ENCODE measurements at regions not wholly inside any gene's neighbourhood (a gene's known extent, or its start where the extent isn't known, plus 50 kb on each side); places are given as distances from the start of the nearest gene placed in this dataset.

DNA sequence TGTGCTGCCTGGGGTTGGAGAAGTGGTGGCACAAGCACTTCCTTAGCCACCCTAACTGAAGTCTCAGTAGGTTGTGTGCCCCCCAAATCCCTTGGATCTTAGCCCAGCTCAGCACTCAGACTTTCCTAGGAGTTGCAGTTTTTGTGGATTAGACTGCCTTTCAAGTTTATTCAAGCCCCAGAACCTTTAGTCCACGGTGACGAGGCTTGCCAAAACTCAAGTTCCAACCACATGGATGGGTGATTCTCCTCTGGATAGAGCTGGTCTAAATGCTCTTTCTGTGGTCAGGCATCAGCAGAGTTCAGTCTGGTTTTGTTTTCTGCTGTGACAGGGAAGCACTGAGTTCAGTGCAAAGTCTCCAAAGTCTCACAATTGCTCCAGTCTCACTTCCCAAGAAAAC, 2858.7 kb downstream of the PCDH9 start:
- no peak overlapping the region for H3K27ac Mint-ChIP-seq
- no peaks in the 10 kb centered on the region for H3K36me3 Mint-ChIP-seq
- H3K4me1 Mint-ChIP-seq (ENCODE audit: low read depth), result no peaks in the 10 kb centered on the region
- H3K4me3 Mint-ChIP-seq, result no peak overlapping the region
- no peaks in the 10 kb centered on the region for H3K27me3 Mint-ChIP-seq
- peaks cover 4% of the 10 kb centered on the region for H3K9me3 Mint-ChIP-seq (ENCODE audit: low read depth)

DNA sequence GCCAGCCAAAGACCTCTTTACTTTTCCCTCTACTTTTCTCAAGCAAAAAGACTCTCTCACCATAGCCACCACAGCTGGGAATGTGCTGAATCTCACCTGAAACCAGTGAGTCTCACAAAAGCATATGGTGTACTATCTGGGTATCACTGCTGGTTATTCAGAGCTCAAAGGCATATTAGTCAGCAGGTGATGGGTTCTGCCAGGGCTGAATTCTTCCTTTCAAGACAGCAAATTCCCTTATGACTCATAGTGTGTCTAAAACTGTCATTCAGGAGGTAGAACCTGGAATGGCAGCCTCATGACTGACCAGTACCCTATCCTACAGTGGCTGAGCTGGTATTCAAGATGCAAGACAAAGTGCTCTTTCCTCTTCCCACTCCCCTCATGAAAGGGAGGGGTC, 2859.1 kb downstream of the PCDH9 start:
- Mint-ChIP-seq H3K9me3 (ENCODE audit: low read depth) (peaks cover 4% of the 10 kb centered on the region), H3K27ac (no peak overlapping the region), H3K4me3 (no peak overlapping the region), H3K4me1 (ENCODE audit: low read depth) (no peaks in the 10 kb centered on the region), H3K36me3 (no peaks in the 10 kb centered on the region), H3K27me3 (no peaks in the 10 kb centered on the region)

DNA sequence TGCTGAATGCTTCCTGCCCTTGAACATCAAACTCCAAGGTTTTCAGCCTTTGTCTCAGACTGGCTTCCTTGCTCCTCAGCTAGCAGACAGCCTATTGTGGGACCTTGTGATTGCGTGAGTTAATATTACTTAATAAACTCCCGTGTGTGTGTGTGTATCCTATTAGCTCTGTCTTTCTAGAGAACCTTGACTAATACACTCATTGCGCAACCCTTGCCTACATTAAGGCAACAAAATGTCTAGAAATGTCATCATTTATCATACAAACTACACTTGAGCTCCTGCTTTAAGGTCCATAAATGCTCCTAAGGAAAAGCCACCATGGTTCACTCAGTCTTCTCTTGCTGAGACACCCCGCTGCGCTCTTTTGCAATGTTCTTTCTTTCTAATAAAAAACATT, 2861.0 kb downstream of the PCDH9 start:
- no peaks in the 10 kb centered on the region for H3K36me3 Mint-ChIP-seq
- H3K27me3 Mint-ChIP-seq, result no peaks in the 10 kb centered on the region
- no peaks in the 10 kb centered on the region for H3K4me1 Mint-ChIP-seq (ENCODE audit: low read depth)
- no peak overlapping the region for H3K27ac Mint-ChIP-seq
- no peak overlapping the region for H3K4me3 Mint-ChIP-seq
- H3K9me3 Mint-ChIP-seq (ENCODE audit: low read depth), result peaks cover 4% of the 10 kb centered on the region

DNA sequence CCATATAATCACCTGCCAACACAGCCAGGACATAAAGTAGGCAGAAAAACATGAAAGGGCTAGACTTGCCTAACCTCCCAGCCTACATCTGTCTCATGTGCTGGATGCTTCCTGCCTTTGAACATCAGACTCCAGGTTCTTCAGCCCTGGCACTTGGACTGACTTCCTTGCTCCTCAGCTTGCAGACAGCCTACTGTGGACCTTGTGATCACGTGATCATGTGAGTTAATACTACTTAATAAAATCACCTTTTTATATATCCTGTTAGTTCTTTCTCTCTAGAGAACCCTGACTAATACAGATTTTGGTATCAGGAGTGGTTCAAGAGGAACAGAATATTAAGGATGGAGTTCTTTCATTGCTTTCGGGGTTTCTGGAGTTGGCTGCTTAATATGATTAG, 2867.6 kb downstream of the PCDH9 start:
- no peaks in the 10 kb centered on the region for H3K4me1 Mint-ChIP-seq (ENCODE audit: low read depth)
- H3K27me3 Mint-ChIP-seq, result no peaks in the 10 kb centered on the region
- no peak overlapping the region for H3K4me3 Mint-ChIP-seq
- H3K9me3 Mint-ChIP-seq (ENCODE audit: low read depth), result no peaks in the 10 kb centered on the region
- H3K27ac Mint-ChIP-seq, result no peak overlapping the region
- no peaks in the 10 kb centered on the region for H3K36me3 Mint-ChIP-seq

DNA sequence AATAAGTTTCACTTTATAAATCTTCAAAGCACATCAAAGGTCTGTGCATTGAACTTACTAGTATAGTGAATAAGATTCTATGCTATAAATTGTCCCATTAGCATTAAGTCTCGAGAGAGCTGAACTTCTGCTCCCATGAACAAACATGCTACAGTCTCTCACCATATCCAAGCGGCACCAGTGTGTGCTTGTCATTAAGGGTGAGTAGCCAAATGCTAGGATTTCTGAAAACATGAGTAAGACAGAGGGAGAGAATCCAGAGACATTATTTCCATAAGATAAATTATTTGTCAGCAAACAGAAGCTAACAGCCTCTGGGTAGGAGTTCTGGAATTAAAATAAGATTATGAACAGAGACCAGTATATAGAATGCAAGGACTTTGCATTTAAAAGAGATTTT, 2882.5 kb downstream of the PCDH9 start:
- Mint-ChIP-seq H3K9me3 (ENCODE audit: low read depth) (peaks cover 20% of the 10 kb centered on the region), H3K4me3 (no peak overlapping the region), H3K4me1 (ENCODE audit: low read depth) (no peaks in the 10 kb centered on the region), H3K27ac (no peak overlapping the region), H3K36me3 (no peaks in the 10 kb centered on the region), H3K27me3 (no peaks in the 10 kb centered on the region)

DNA sequence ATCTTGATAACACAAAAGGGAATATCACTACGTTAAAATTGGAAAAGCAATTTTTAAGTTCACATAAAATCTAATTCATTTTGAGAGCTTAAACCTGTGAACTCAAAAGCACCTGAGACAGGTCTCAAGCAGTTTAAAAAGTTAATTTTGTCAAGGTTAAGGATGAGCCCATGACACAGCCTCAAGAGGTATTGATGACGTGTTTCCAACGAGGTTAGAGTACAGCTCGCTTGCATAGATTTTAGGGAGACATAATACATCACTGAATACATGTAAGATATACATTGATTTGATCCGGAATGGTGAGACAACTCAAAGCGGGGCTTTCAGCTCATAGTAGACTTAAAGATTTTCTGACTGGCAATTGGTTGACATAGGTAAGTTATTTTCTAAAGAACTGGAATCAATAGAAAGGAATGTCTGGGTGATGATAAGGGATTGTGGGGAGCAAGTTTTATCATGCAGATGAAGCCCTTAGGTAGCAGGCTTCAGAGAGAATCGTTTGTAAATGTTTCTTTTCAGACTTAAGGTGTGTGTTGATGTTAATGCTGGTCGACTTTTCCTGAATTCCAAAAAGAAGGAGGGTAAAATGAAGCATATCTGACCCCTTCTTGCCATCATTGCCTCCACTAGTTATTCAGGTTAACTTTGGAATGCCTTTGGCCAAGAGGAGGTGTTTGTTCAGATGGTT, 2890.6 kb downstream of the PCDH9 start:
- H3K9me3 Mint-ChIP-seq (ENCODE audit: low read depth), result peaks cover 15% of the 10 kb centered on the region

DNA sequence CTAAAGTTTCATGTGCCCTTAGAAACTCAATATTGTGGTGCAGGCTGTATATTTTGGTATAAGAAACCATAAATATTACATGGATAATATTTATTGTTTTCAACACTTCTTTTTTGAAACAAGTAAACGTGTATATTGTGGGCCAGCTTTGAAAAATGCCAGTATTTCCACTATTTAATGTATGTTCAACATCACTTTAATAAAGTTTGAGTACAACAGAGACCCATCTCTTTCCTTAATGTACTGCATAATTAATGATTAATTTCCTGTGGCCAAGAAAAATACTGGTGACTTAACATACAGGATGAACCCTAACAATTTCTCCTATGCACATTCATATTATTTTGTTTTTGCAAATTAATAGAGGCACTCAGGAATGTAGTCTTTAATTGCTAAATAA, 2891.5 kb downstream of the PCDH9 start:
- no peaks in the 10 kb centered on the region for H3K4me1 Mint-ChIP-seq (ENCODE audit: low read depth)
- H3K27ac Mint-ChIP-seq, result no peak overlapping the region
- no peaks in the 10 kb centered on the region for H3K27me3 Mint-ChIP-seq
- no peaks in the 10 kb centered on the region for H3K36me3 Mint-ChIP-seq
- no peak overlapping the region for H3K4me3 Mint-ChIP-seq
- H3K9me3 Mint-ChIP-seq (ENCODE audit: low read depth), result peaks cover 15% of the 10 kb centered on the region

More for the DNA sequence above, 2890.6 kb downstream of the PCDH9 start:
- no peaks in the 10 kb centered on the region for H3K36me3 Mint-ChIP-seq
- no peak overlapping the region for H3K4me3 Mint-ChIP-seq
- H3K4me1 Mint-ChIP-seq (ENCODE audit: low read depth), result no peaks in the 10 kb centered on the region
- H3K27me3 Mint-ChIP-seq, result no peaks in the 10 kb centered on the region
- H3K27ac Mint-ChIP-seq, result no peak overlapping the region

DNA sequence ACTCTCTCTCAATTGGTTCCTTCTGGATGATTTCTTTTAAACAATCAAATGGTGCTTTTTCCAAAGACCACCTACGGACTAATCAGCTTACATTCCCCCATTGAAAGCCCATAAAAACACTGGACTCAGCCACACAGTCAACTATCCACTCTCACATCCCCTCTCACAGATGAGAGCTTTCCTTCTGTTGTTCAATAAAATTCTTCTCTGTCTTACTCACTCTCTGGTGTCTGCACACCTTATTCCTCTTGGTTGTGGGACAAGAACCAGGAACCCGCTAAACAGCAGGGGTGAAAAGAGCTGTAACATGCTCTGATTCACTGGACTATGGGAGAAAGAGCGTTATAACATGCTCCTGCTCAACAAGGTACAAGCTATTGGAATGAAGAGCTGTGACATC, 2896.2 kb downstream of the PCDH9 start:
- Mint-ChIP-seq H3K4me3 (no peak overlapping the region), H3K27ac (no peak overlapping the region), H3K36me3 (no peaks in the 10 kb centered on the region), H3K4me1 (ENCODE audit: low read depth) (no peaks in the 10 kb centered on the region), H3K9me3 (ENCODE audit: low read depth) (peaks cover 4% of the 10 kb centered on the region), H3K27me3 (no peaks in the 10 kb centered on the region)

DNA sequence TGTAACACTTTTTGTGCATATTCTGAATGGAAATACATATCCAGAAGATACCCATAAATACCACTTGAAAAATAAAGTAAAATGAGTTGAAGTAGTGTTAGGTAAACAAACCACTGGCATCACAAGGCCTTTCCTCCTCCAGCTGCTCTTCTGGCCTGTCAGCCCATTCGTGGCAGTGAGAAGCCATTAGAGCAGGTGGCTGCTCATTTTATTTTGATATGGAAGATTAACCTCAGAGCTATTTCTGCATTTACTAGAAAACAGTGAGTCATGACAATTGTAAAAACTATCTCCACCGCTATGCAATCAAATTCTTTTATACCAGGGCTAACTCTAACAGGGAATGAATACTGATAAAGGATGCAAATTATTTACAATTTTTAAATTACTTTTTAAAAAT, 2898.1 kb downstream of the PCDH9 start:
- H3K27ac Mint-ChIP-seq, result no peak overlapping the region
- H3K4me3 Mint-ChIP-seq, result no peak overlapping the region
- no peaks in the 10 kb centered on the region for H3K36me3 Mint-ChIP-seq
- H3K27me3 Mint-ChIP-seq, result no peaks in the 10 kb centered on the region
- H3K4me1 Mint-ChIP-seq (ENCODE audit: low read depth), result no peaks in the 10 kb centered on the region
- peaks cover 11% of the 10 kb centered on the region for H3K9me3 Mint-ChIP-seq (ENCODE audit: low read depth)

DNA sequence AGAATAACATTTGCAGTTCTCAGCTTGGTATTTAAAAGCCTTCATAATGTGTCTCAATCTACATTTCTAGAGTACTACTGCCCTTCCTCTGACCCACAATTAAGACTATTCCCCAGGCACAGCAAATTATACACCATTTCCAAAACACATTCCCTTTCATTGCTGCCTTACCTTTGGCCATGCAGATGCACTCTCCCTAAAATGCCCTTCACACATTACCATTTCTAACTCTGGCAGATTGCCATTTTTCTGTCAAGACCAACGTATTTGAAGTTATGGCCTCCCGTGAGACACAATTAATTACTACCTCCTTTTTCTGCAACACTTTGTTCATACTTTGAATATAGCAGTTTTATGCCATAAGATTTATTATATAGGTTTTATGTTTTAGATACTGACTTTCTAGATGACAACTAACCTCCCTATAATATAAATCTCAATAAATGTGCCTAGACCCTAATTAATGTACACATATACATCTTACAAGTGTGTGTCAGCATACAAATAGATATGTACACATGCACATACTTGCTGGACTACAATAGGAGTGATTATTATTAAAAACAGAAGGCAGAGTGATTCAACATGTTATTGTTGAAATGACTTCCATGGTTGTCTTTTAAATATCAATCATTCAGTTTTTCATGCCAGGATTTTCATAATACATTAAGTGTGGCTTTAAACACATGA, 2902.5 kb downstream of the PCDH9 start:
- no peaks in the 10 kb centered on the region for H3K27me3 Mint-ChIP-seq
- no peak overlapping the region for H3K27ac Mint-ChIP-seq
- no peaks in the 10 kb centered on the region for H3K36me3 Mint-ChIP-seq
- H3K9me3 Mint-ChIP-seq (ENCODE audit: low read depth), result peaks cover 14% of the 10 kb centered on the region
- H3K4me3 Mint-ChIP-seq, result no peak overlapping the region
- no peaks in the 10 kb centered on the region for H3K4me1 Mint-ChIP-seq (ENCODE audit: low read depth)

DNA sequence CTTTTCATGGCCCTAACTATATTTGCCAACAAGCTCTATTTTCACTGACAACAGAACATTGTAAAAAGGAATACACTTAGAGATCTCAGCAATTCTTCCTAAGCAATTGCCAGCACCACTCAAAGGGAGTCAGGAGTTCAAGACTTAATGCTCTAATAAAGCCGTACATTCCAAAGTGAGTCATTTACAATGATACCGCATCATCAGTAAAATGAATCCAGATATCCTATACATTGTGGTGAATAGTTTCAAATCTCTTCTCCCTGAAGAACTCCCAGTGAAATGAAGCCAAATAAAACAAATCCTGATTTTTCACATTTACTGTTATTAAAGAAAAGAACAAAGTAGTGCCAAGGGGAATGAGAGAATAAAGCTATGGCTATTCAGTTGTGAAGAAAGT, 2898.7 kb upstream of the PCDH20 start:
- H3K36me3 Mint-ChIP-seq, result no peaks in the 10 kb centered on the region
- peaks cover 6% of the 10 kb centered on the region for H3K9me3 Mint-ChIP-seq (ENCODE audit: low read depth)
- no peak overlapping the region for H3K4me3 Mint-ChIP-seq
- no peaks in the 10 kb centered on the region for H3K27me3 Mint-ChIP-seq
- no peak overlapping the region for H3K27ac Mint-ChIP-seq
- H3K4me1 Mint-ChIP-seq (ENCODE audit: low read depth), result no peaks in the 10 kb centered on the region

DNA sequence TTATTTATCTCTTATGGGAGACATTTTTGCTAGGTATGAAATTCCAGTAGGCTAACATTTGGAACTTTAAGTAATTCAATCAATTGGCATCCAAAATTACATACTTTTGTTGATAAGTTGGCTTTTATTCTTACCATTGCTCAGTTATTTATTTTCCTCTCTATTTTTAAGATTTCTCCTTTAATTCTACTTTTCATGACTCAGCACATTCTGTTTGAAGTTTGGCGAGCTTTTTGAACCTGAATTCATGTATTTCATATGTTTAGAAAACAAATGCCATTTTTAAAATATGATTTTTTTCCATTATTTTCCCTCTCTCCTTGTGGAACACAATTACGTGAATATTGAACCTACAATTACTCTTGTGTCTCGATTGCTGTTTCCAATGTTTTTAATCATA, 2896.3 kb upstream of the PCDH20 start:
- H3K4me1 Mint-ChIP-seq (ENCODE audit: low read depth), result no peaks in the 10 kb centered on the region

DNA sequence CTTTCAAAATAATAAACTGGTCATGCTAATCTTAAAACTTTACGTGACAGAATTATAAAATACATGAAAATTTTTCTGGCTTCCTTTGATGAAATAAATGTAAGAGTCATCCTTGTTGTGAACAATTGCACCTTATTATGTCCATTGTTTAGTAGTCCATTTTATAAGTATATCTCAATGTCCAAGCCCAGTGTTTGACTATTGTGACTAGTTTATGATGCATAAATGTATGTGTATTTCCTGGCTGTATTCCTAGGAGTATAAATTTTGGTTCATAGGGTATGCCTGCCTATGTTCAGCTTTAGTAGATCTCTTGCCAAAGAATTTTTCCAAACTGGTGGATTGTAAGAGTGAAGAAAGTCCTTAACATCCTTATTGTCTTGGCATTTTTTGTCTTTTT, 2895.5 kb upstream of the PCDH20 start:
- peaks cover 6% of the 10 kb centered on the region for H3K9me3 Mint-ChIP-seq (ENCODE audit: low read depth)

More for the DNA sequence above, 2896.3 kb upstream of the PCDH20 start:
- Mint-ChIP-seq H3K4me3 (no peak overlapping the region), H3K27ac (no peak overlapping the region), H3K9me3 (ENCODE audit: low read depth) (peaks cover 10% of the 10 kb centered on the region), H3K36me3 (no peaks in the 10 kb centered on the region), H3K27me3 (no peaks in the 10 kb centered on the region)

DNA sequence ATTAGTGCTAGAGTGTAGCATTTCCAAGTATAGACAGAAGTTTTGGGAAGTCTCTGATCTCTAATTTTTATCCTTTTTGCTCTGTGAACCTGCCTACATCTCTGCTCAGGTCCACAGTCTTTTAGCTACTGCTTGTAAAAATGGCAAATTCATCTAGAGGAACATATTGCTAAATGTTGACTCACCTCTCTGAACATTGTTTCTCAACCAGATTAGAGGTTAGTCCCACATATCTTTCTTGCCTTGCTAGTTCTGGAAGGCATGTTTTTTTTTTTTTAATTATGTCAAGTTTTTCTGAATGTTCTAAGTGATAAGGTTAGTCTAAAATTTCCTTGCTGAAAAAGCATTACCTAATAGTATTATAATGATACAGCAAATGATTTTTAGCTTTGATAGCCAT, 2889.6 kb upstream of the PCDH20 start:
- H3K36me3 Mint-ChIP-seq, result no peaks in the 10 kb centered on the region
- no peak overlapping the region for H3K4me3 Mint-ChIP-seq
- no peak overlapping the region for H3K27ac Mint-ChIP-seq
- H3K27me3 Mint-ChIP-seq, result no peaks in the 10 kb centered on the region
- peaks cover 4% of the 10 kb centered on the region for H3K9me3 Mint-ChIP-seq (ENCODE audit: low read depth)
- no peaks in the 10 kb centered on the region for H3K4me1 Mint-ChIP-seq (ENCODE audit: low read depth)

More for the DNA sequence above, 2895.5 kb upstream of the PCDH20 start:
- Mint-ChIP-seq H3K36me3 (no peaks in the 10 kb centered on the region), H3K4me1 (ENCODE audit: low read depth) (no peaks in the 10 kb centered on the region), H3K4me3 (no peak overlapping the region), H3K27ac (no peak overlapping the region), H3K27me3 (no peaks in the 10 kb centered on the region)

DNA sequence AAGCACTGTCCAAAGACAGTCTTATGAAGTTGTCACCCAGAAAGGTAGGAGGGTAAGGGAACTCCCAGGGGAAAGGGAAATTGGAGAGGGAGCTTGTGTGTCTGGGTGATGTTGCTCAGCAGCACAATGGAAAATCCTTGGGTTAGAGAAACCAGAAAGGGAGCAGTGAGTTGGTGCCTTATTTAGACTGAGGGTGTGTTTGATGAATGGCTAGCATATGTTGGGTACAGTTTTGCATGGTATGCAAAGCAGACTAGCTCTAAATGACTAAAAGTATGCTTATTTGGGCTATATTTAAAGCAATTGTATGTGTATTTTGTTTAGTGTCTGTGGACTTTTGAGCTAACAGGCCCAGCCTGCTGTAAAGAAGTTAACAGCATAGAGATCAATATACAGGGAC, 2884.6 kb upstream of the PCDH20 start:
- no peaks in the 10 kb centered on the region for H3K4me1 Mint-ChIP-seq (ENCODE audit: low read depth)
- H3K36me3 Mint-ChIP-seq, result no peaks in the 10 kb centered on the region
- H3K27ac Mint-ChIP-seq, result no peak overlapping the region
- no peaks in the 10 kb centered on the region for H3K27me3 Mint-ChIP-seq
- peaks cover 3% of the 10 kb centered on the region for H3K9me3 Mint-ChIP-seq (ENCODE audit: low read depth)
- no peak overlapping the region for H3K4me3 Mint-ChIP-seq

DNA sequence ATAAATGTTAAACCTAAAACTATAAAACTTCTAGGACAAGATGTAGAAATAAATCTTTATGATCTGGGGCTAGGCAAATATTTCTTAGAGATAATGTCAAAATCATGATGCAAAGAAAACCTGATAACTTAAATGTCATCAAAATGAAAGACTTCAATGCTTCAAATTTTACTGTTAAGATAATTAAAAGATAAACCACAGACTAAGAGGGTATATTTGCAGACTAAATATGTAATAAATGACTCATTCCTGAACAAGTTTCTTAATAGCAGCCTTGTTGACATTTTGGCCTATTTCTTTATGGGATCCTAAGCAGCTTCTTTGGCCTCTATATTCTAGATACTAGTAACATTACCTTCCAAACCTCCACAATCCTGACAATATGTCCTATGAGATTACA, 2878.3 kb upstream of the PCDH20 start:
- no peak overlapping the region for H3K4me3 Mint-ChIP-seq
- H3K27ac Mint-ChIP-seq, result no peak overlapping the region
- H3K4me1 Mint-ChIP-seq (ENCODE audit: low read depth), result no peaks in the 10 kb centered on the region
- peaks cover 8% of the 10 kb centered on the region for H3K9me3 Mint-ChIP-seq (ENCODE audit: low read depth)
- no peaks in the 10 kb centered on the region for H3K27me3 Mint-ChIP-seq
- H3K36me3 Mint-ChIP-seq, result no peaks in the 10 kb centered on the region
